ENCODE measurements at regions not wholly inside any gene's neighbourhood (a gene's known extent, or its start where the extent isn't known, plus 50 kb on each side); places are given as distances from the start of the nearest gene placed in this dataset.

GRCh38 chr12:30830751-30831150 is 76.0 kb upstream of the CAPRIN2 start:
- TF ChIP-seq CTCF (IDR thresholded peaks at IDR 0.05) = no peak
- TF ChIP-seq EZH2 (IDR thresholded peaks at IDR 0.05; ENCODE audit: borderline replicate concordance, insufficient read depth, low read depth, low read length, poor library complexity, severe bottlenecking) = no peak

Data from B cell (primary cell).